Ishikawa (cell line): ENCODE measurements at regions not wholly inside any gene's neighbourhood (a gene's known extent, or its start where the extent isn't known, plus 50 kb on each side); places are given as distances from the start of the nearest gene placed in this dataset.

Experiments
- CEBPB ChIP-seq: IDR thresholded peaks from 2 replicates; pipeline ENCODE4 v1.6.1; 2012
- CREB1 ChIP-seq: IDR thresholded peaks from 2 replicates; pipeline ENCODE4 v1.6.1; 2012; ENCODE audit warnings: low read depth
- EGR1 ChIP-seq: IDR thresholded peaks from 2 replicates; pipeline ENCODE4 v1.6.1; 2012
- EP300 ChIP-seq: IDR thresholded peaks from 2 replicates; pipeline ENCODE4 v1.6.1; 2012; ENCODE audit warnings: borderline replicate concordance
- FOXM1 ChIP-seq: IDR thresholded peaks from 2 replicates; pipeline ENCODE4 v1.6.1; 2012; ENCODE audit warnings: low read depth, borderline replicate concordance
- NFIC ChIP-seq: IDR thresholded peaks from 2 replicates; pipeline ENCODE4 v1.6.1; 2012
- RAD21 ChIP-seq: IDR thresholded peaks from 2 replicates; pipeline ENCODE4 v1.6.1; 2012; ENCODE audit warnings: low read depth
- TAF1 ChIP-seq: IDR thresholded peaks from 2 replicates; pipeline ENCODE4 v1.6.1; 2012; ENCODE audit warnings: low read depth, mild to moderate bottlenecking
- TCF12 ChIP-seq: IDR thresholded peaks from 2 replicates; pipeline ENCODE4 v1.6.1; 2012; ENCODE audit warnings: low read depth
- TEAD4 ChIP-seq: IDR thresholded peaks from 2 replicates; pipeline ENCODE4 v1.6.1; 2012
- YY1 ChIP-seq: IDR thresholded peaks from 2 replicates; pipeline ENCODE4 v1.6.1; 2012; ENCODE audit warnings: low read depth
- ZBTB7A ChIP-seq: IDR thresholded peaks from 2 replicates; pipeline ENCODE4 v1.6.1; 2012; ENCODE audit warnings: low read depth
- TF ChIP-seq, protein P1 (sequence below): IDR thresholded peaks from 2 replicates; pipeline ENCODE4 v1.6.1; 2012
- TF ChIP-seq, protein P2 (sequence below): IDR thresholded peaks from 2 replicates; pipeline ENCODE4 v1.6.1; 2012; ENCODE audit warnings: low read depth, mild to moderate bottlenecking
- TF ChIP-seq, protein P3 (sequence below): IDR thresholded peaks from 2 replicates; pipeline ENCODE4 v1.6.1; 2012

DNA sequence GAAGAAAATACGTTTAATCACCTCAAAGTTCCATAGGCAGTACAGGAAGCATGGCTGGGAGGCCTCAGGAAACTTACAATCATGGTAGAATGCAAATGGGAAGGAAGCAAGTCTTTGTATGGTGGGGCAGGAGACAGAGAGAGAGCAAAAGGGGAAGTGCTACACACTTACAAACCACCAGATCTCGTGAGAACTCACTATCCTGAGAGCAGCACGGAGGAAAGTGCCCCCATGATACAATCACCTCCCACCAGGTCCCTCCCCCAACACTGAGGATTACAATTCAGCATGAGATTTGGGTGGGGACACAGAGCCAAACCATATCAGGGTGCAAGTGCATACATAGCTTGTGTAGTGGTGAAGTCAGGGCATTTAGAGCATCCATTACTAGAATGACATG lies 92.3 kb upstream of the ANKRD10 start:
- TF ChIP-seq ZBTB7A, result no peak
- TF ChIP-seq, protein P1, sequence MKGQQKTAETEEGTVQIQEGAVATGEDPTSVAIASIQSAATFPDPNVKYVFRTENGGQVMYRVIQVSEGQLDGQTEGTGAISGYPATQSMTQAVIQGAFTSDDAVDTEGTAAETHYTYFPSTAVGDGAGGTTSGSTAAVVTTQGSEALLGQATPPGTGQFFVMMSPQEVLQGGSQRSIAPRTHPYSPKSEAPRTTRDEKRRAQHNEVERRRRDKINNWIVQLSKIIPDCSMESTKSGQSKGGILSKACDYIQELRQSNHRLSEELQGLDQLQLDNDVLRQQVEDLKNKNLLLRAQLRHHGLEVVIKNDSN, result no peak
- TF ChIP-seq EP300, result no peak
- no peak for TF ChIP-seq FOXM1
- no peak for TF ChIP-seq CREB1
- no peak for TF ChIP-seq NFIC
- no peak for TF ChIP-seq TEAD4
- TF ChIP-seq TCF12, result no peak
- no peak for TF ChIP-seq YY1
- TF ChIP-seq RAD21, result no peak
- no peak for TF ChIP-seq EGR1
- TF ChIP-seq, protein P2, sequence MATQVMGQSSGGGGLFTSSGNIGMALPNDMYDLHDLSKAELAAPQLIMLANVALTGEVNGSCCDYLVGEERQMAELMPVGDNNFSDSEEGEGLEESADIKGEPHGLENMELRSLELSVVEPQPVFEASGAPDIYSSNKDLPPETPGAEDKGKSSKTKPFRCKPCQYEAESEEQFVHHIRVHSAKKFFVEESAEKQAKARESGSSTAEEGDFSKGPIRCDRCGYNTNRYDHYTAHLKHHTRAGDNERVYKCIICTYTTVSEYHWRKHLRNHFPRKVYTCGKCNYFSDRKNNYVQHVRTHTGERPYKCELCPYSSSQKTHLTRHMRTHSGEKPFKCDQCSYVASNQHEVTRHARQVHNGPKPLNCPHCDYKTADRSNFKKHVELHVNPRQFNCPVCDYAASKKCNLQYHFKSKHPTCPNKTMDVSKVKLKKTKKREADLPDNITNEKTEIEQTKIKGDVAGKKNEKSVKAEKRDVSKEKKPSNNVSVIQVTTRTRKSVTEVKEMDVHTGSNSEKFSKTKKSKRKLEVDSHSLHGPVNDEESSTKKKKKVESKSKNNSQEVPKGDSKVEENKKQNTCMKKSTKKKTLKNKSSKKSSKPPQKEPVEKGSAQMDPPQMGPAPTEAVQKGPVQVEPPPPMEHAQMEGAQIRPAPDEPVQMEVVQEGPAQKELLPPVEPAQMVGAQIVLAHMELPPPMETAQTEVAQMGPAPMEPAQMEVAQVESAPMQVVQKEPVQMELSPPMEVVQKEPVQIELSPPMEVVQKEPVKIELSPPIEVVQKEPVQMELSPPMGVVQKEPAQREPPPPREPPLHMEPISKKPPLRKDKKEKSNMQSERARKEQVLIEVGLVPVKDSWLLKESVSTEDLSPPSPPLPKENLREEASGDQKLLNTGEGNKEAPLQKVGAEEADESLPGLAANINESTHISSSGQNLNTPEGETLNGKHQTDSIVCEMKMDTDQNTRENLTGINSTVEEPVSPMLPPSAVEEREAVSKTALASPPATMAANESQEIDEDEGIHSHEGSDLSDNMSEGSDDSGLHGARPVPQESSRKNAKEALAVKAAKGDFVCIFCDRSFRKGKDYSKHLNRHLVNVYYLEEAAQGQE, result no peak
- no peak for TF ChIP-seq CEBPB
- TF ChIP-seq, protein P3, sequence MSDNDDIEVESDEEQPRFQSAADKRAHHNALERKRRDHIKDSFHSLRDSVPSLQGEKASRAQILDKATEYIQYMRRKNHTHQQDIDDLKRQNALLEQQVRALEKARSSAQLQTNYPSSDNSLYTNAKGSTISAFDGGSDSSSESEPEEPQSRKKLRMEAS, result no peak
- no peak for TF ChIP-seq TAF1

DNA sequence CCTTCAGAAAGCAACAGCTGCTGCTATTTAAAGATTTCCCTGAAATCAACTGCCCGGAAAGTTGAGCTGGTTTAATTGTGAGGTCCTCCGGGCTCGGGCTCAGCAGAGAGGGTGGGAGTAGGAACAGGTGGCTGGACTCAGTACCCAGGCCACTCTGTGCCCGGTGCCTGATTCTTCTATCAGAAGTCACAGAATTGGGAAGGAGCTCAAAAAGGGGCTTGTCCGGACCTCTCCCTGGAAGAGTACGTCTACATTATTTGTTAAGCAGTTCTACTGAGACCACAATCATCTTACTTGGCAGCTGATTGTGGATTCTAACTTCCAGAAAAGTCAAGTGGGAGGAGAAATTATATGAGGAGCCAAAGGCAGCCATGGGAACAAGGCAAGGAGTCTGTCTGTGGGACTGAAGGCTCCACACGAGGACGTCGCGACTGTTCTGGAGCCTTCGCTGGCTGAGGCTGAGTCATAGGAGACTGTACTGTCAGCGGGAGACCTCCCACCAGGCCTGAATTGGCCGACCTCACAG lies 91.7 kb upstream of the ANKRD10 start:
- TF ChIP-seq, protein P1, result no peak
- TF ChIP-seq TEAD4 (no peak), CEBPB (no peak), FOXM1 (no peak), CREB1 (no peak), ZBTB7A (no peak), TAF1 (no peak), NFIC (no peak), RAD21 (no peak), EP300 (no peak), TCF12 (no peak), YY1 (no peak), EGR1 (no peak)
- TF ChIP-seq, protein P3, result no peak
- TF ChIP-seq, protein P2, result no peak

DNA sequence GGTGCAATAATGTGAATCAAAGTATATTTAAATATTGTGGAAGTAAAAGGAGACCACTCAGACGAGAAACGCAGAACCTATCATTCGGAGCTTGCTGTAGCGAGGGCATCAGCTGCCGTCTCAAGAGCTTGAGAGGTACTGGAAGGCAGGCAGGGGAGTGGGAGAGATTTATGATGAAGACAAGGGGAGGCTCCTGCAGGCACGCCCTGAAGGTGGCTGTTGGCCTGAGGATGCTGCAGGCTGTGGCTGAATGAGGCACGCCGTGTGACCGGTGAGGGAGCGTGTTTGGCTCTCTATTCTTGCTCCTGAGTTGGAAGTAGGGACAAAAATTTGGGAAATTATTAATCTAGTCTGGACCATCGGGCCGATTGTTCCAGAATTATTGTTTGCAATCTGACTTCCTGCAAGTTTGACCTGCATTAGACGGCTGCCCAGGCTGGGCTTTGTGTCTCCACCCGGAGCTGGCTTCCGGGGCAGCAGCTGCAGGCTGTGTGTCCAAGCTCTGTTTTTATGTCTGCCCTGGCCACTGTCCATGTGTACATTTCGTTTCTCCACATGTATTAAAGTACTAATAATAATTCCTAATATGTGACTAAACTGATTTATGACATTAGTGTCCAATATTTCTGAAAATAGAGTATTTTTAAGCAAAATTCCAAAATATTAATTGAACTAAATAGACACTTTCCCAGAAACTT lies 91.1 kb upstream of the ANKRD10 start:
- TF ChIP-seq CREB1 (no peak), CEBPB (no peak), RAD21 (no peak), EGR1 (no peak), NFIC (no peak), YY1 (no peak), ZBTB7A (no peak), TCF12 (no peak)
- TF ChIP-seq, protein P1, result no peak
- TF ChIP-seq, protein P3, result no peak

DNA sequence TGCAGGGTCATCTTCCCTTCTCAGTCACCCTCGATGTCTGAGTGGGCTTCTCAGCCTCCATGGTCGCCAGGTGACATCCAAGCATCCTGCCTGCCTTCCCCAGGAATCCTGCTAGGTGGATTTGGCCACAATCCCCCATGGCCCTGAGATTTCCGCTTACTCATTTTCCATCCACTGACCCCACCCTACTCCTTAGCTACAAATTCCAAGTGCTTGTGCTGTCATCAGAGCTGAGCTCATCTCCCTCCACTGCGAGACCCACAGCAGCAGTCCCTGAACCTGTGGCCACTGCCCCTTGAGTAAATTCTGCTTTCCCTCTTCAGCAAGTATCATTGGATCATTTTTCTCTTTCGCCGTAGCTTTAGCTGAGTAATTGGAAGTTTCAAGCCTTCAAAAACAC lies 90.5 kb upstream of the ANKRD10 start:
- no peak for TF ChIP-seq ZBTB7A
- TF ChIP-seq CEBPB, result no peak
- TF ChIP-seq, protein P2, result no peak
- no peak for TF ChIP-seq RAD21
- TF ChIP-seq TAF1, result no peak
- no peak for TF ChIP-seq TEAD4
- TF ChIP-seq FOXM1, result no peak
- TF ChIP-seq YY1, result no peak
- no peak for TF ChIP-seq NFIC
- TF ChIP-seq EGR1, result no peak
- no peak for TF ChIP-seq EP300
- no peak for TF ChIP-seq TCF12
- TF ChIP-seq CREB1, result no peak
- TF ChIP-seq, protein P3, result no peak
- TF ChIP-seq, protein P1, result no peak
